ENCODE measurements at regions not wholly inside any gene's neighbourhood (a gene's known extent, or its start where the extent isn't known, plus 50 kb on each side); places are given as distances from the start of the nearest gene placed in this dataset.

DNA sequence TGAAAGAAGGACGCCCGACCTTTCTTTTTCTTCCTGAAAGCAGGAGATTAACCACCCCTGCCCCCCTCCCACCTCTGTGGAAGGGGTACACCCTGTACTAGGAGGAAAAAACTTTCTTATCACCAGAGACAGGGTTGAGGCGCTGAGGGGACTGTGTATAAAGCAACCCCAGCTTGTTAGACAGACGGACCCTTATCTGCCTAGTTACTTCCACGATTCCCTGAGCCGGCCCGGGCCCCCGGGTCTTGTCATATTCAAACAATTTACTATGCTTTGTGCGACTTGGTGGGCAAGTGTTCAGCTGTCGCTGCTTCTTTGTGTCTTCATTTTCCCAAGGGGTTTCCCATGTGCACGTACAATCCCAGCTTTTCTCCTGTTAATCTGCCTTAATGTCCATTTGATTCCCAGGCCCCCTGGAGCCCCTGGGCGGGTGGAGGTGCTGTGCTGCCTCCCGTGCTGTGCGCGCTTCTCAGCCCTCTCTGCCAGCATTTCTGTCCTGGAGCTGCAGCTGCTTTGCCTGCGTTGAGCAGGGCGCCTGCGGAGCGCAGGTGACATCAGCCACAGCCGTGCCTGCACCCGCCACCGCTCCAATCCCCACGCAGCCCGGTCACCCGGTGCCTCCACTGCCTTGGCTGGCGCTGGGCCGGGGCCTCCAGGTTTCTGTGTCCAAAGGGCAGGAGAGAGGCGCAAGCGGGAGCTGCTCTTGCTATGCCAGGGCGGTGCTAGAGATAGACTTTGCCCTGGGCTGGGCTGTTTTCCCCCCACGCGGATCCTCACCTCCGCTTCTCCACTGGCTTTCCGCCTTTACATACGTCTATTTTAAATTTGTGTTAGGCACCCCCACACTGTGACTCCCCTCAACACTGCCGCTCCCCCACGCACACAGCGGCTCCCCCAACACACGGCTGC is 96.2 kb downstream of the TTLL2 start:
- TF ChIP-seq, protein P1, sequence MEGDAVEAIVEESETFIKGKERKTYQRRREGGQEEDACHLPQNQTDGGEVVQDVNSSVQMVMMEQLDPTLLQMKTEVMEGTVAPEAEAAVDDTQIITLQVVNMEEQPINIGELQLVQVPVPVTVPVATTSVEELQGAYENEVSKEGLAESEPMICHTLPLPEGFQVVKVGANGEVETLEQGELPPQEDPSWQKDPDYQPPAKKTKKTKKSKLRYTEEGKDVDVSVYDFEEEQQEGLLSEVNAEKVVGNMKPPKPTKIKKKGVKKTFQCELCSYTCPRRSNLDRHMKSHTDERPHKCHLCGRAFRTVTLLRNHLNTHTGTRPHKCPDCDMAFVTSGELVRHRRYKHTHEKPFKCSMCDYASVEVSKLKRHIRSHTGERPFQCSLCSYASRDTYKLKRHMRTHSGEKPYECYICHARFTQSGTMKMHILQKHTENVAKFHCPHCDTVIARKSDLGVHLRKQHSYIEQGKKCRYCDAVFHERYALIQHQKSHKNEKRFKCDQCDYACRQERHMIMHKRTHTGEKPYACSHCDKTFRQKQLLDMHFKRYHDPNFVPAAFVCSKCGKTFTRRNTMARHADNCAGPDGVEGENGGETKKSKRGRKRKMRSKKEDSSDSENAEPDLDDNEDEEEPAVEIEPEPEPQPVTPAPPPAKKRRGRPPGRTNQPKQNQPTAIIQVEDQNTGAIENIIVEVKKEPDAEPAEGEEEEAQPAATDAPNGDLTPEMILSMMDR (conservative IDR thresholded peaks at IDR 0.05): no peak
- TF ChIP-seq ZFX (IDR thresholded peaks at IDR 0.05): no peak

Measured in C4-2B (cell line).